ENCODE measurements at regions not wholly inside any gene's neighbourhood (a gene's known extent, or its start where the extent isn't known, plus 50 kb on each side); places are given as distances from the start of the nearest gene placed in this dataset.

GRCh38 chr2:129895061-129895460, 84.4 kb upstream of the RAB6C start:
- no peak for DNase-seq (ENCODE audit: low spot score)

- DNase-seq (ENCODE audit: low spot score), result no peak
Observed at GRCh38 chr2:129895526-129896082, 83.9 kb upstream of the RAB6C start.

GRCh38 chr2:129896226-129897100, 83.0 kb upstream of the RAB6C start:
- DNase-seq (ENCODE audit: low spot score), result no peak

- DNase-seq (ENCODE audit: low spot score), result no peak
Observed at GRCh38 chr2:129901754-129902415, 77.6 kb upstream of the RAB6C start.

GRCh38 chr2:129902731-129903585, 76.5 kb upstream of the RAB6C start:
- no peak for DNase-seq (ENCODE audit: low spot score)

GRCh38 chr2:129903586-129904425, 75.7 kb upstream of the RAB6C start:
- peak; percentile 51 for DNase-seq (ENCODE audit: low spot score)

- no peak for DNase-seq (ENCODE audit: low spot score)
Observed at GRCh38 chr2:129904532-129905446, 74.7 kb upstream of the RAB6C start.

GRCh38 chr2:129905664-129906081, 73.8 kb upstream of the RAB6C start:
- no peak for DNase-seq (ENCODE audit: low spot score)

- DNase-seq (ENCODE audit: low spot score), result no peak
Observed at GRCh38 chr2:129906139-129906860, 73.2 kb upstream of the RAB6C start.

- no peak for DNase-seq (ENCODE audit: low spot score)
Observed at GRCh38 chr2:129906861-129907235, 72.6 kb upstream of the RAB6C start.

GRCh38 chr2:129907256-129907998, 72.0 kb upstream of the RAB6C start:
- DNase-seq (ENCODE audit: low spot score), result no peak

GRCh38 chr2:129908721-129909373, 70.6 kb upstream of the RAB6C start:
- no peak for DNase-seq (ENCODE audit: low spot score)

- no peak for DNase-seq (ENCODE audit: low spot score)
Observed at GRCh38 chr2:129909651-129910418, 69.6 kb upstream of the RAB6C start.

- DNase-seq (ENCODE audit: low spot score), result no peak
Observed at GRCh38 chr2:129910446-129911362, 68.8 kb upstream of the RAB6C start.

- DNase-seq (ENCODE audit: low spot score), result no peak
Observed at GRCh38 chr2:129911363-129912065, 68.0 kb upstream of the RAB6C start.
